Fibroblast of skin of right quadriceps (primary cell): ENCODE measurements at regions not wholly inside any gene's neighbourhood (a gene's known extent, or its start where the extent isn't known, plus 50 kb on each side); places are given as distances from the start of the nearest gene placed in this dataset.
"Not testable (repeated sequence)": the region's sequence is repeated elsewhere in the genome, so short reads cannot be mapped to it uniquely, and the experiment has no call there.

Experiments
- DNase-seq: peaks from one replicate; pipeline ENCODE4 v3.0.0-alpha.2; 2013

DNA sequence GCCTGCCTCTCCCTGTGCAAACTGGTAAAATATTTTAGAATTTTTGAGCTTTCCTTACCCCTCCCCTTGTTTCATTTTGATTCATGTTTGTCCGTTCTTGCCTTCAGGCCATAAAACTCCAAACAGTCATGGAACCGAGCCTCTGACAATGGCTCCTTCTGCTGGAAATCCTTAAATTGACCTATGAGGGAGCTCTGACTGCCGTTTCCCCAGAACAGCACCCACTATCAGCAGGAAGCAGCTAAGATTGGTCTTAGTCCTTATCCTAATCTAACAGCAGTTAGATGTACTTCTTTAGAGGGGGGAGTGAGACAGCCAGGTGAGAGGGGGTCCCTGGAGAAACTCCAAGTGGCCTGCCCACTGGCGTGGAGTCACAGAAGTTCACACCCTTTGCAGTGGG, 106.7 kb downstream of the FAM174A start:
- DNase-seq, result no peak

DNA sequence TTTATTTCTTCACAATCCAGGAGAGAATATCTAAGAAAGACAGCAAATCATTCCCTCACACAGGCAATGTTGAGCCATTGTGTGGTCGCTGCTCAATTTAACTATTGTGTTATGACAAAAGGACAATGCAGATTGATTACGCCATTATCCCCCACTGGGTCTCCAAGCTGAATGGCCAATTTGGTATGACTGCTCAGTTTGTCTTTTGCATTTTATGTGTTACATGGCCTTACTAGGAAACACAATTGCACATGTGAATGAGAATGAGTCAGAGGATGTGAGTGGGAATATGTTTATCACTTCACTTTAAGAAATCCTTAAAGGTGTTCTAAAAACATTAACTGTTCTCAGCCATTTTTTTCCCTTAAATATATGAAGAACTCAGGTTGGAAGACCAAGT, 108.3 kb downstream of the FAM174A start:
- DNase-seq, result no peak

DNA sequence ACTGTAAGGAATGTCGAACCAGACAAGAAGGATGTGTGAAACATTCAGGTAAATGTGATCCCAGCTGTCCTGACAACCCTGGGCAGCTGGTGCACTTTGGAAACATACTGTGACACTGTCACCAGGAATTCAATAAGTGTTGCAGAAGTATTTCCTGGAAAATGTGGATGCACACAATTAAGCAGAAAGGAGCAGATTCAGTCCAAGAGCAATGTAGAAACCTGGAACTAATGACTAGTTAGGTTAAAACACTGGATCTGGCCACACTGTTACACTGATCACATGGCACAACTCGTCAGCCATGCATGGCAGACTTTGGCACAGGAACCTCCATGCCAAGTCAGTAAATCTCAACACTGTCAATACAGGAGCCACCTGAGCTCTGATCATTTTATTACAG, 109.0 kb downstream of the FAM174A start:
- DNase-seq, result no peak

DNA sequence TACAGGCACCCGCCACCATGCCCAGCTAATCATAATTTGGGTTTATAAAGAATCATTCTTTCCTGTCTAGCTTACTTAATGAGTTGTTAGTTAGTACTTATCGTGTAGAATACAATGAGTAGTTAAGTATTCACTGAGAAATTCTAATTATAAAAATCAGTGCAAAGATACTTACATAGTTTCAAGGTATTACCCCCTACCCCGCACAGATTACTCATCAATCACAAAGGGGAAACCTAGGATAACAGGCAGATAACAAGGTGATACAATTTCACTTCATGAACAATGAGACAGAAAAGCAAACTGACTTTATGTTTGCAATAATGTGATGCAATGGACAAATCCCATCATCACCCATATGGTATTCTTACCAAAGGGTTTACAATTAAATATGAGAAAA, 109.6 kb downstream of the FAM174A start:
- DNase-seq, result no peak

DNA sequence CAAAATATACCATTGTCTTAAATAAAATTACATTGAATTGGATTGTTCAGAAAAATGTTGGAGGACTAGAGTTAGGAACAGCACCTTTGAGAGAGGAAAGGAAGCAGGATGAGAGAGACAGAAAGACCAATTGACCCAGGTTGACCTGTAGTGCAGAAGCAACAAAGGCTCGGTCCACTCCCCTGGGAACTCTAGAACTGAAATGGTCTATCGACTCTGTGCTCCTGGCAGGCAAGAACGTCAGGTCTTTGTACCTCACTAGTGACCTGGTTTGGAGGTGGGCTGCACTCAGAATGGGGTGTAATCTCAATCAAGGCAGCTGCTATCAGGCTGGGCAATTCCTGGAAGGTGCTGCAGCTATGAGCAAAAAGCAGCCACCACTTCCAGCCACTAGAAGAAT, 110.8 kb downstream of the FAM174A start:
- no peak for DNase-seq

DNA sequence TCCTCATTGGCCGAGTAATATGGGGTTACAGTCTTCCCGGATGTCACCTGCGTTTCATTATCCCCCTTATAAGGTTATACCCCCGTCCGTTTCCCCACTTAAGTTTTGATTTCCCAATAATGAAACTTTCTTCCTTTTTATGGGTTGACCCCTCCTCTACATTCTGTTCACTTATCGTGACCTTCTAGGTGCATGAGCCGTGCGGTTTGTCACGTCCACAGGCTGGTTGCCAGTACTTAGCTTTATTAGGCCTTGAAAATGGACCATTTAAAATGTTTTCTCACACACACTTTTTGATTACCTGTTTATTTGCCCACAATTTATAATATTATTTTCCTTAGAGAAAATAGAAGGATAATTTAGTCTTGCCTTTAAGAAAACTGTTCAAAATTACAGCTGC, 111.5 kb downstream of the FAM174A start:
- no peak for DNase-seq

DNA sequence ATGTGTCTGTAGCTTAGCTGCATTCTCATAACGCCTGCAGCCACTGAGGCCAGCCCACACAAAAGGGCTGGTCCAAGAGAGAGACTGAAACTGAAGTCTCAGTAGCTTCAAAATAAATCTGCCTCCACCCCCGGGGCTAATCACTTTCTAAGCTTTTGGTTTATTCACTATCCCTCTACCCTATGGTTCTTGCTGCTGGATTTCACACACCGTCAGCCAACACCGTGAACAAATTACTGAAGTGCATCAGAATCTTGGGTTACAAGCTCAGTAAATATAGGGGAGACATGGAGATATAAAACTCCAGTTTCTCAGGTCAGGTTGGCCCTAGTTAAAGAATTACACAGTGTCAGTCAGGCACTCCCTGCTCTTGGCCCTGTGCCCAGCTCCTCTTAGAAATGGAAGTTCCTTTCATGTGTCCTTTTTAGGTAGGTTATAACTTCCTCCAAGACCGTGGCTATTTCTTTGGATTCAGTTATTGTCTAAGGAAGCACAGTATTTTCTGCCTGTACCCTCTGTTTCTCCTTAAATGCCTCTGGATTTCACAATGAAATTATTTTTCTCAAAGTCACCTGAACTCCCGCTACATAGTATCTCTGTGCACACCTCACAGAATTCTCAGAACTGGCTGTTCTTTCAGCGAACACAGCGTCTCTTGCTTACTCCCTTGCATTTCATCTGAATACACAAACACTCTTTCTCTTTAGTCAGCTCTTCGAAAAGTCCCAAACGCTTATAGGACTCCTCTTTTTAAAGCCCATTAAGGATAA, 112.5 kb downstream of the FAM174A start:
- DNase-seq, result no peak

DNA sequence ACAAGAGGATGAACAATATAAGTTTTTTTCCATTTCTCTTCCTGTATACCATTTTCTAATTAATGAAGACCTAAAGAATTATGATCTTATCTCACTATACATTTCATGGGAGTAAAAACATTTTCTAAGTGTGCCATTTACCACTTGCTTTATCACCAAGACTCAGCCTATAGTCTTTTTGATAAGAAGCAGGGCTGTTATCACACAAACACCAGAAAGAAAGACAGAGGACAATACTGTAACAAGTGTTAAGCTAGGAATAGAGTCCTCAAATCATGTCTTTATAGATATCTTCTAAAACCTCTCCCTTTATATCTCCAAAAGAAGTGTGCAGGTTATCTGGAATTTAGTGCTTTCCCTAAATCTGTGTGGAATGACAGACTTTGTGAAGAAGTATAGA, 119.7 kb downstream of the FAM174A start:
- DNase-seq, result no peak

DNA sequence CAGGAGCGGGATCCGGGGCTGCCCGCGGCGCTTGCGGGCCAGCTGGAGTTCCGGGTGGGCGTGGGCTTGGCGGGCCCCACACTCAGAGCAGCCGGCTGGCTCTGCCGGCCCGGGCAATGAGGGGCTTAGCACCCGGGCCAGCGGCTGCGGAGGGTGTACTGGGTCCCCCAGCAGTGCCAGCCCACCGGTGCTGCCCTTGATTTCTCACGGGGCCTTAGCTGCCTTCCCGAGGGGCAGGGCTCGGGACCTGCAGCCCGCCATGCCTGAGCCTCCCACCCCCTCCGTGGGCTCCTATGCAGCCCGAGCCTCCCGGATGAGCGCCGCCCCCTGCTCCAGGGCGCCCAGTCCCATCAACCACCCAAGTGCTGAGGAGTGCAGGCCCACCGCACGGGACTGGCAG, 121.6 kb downstream of the FAM174A start:
- not testable (repeated sequence) for DNase-seq

DNA sequence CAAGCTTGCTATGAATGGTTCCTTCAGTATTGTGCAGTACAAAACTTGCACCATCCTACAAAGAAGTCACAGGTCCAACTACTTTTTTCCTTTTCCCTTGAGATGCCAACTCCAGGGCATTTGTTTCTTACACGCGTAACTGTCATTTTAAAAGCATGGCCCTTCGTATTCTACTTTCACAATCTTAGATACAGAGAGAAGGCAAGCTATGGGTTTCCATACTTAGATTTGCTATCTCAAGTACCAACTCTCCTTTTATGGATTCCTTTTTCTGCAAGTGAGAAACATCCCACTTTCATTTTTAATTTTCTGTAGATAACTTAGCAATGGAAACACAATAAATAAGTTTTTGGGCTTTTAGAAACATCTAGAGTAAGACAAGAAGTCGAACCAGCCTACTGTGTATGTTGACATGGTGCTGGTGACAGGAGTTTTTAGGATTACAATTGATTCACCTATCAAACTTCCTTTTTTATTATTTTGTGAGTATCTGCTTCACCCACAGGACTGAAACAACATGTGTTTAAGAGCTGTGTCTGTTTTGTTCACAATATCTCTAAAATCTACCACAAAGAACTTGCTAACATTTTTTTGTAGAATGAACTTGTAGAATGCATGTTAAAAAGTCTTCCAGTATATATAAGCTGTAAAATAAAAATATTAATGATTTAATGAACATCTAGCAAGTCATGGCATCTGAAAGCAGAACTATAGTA, 124.1 kb downstream of the FAM174A start:
- DNase-seq, result no peak

DNA sequence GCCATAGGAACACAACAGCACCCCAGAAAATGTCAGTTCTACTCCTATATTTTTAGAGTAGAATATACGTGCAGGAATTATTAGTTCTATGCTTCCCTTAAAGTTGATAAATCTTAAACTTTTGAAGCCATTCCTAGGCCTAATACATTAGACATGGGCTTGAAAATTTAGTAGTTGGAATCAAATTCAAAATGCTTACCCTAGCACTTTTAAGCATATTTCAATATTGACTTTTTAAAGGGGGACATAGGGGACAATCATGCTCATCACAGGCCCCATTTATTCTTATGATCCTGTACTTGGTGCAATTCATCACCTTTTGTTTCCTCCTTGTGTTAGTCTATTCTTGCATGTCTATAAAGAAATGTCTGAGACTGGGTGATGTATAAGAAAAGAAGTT, 129.0 kb downstream of the FAM174A start:
- no peak for DNase-seq

DNA sequence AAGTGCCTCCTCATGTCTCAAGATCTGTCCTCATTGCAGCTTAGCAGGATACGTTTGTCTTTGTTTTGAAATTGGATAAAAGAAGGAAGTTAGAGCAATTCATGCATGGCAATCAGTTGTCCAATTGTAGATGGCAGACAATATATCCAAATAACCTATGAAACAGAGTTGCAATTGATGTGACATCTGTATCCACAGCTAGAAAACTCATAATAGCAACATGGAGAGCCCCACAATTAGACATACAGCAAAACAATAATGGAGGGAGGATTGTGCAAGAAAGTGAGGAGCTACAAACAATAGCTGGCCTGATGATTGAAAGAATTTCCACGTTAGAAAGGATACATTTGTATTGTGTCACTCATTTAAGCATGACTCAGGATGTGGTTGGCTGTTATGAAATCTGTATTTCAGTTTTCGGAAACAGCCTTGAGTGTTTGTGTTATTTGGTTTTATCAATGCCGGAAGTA, 132.0 kb downstream of the FAM174A start:
- peak; percentile 47 for DNase-seq

DNA sequence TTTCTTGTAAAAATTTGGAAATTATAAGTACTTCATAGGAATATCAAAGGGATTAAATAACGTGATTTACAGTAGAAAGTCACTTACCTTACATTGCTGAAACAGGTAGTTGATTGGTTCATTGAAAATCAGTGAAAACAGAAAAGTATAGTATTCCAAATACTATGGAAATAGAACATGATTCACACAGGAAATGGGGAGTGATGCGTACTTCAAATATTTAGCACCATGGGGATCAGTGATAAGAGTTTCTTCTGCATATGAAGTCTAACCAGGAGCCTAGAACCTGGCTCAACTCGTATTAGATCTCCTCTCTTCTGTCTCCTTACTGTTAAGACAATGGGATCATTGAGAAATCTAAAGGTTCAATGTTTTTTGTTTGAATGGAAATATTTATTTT, 133.3 kb downstream of the FAM174A start:
- DNase-seq, result peak; percentile 43

DNA sequence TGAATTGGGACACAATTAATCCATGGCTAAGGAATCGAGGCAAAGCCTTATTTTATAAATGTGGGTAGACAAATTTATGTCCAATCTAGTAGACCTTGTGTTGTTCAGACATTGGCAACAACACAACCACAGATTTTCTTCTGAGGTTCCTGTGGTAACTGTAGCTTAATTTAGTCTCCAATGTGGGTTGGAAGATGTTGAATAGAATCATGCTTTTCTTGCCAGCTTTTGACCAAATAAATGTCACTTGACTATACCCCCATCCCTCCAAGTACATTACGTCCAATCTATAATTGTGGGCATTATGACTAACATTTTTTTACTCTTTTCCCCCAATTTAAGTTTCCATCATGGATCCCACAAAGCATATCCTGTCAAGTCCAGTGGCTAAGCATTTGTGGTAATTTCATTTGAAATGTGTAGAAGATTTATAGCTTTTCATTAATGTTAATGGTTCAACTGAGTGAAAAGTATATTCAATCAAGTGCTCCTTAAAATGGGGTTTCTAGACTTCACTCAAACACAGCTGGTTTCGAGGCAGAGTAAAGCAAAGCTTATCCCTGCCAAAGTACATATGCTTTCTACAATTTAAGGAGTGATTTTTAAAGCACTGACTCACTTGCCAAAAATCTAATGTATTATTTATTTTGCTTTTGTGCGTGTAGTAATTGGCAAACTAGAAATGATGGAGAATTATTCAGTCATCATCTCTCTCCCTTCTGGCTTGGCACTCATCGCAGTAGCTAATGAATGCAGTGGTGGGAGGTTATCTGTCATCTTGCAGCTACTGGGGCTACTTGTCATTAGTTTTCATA, 141.8 kb downstream of the FAM174A start:
- peak; percentile 67 for DNase-seq

DNA sequence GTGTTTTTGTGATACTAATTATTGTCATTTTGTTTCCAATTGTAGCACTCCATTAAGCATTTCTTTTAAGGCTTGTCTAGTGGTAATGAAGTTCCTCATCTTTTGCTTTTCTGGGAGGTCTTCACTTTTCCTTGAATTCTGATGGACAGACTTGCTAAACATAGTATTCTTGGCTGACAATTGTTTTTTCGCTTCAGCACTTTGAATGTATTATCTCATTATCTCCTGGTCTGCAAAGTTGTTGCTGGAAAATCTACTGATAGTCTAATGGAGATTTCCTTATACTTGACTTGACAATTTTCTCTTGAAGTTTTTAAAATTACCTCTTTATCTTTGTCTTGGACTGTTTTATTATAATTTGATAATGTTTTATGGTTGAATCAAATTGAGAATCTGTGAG, 147.5 kb downstream of the FAM174A start:
- no peak for DNase-seq

DNA sequence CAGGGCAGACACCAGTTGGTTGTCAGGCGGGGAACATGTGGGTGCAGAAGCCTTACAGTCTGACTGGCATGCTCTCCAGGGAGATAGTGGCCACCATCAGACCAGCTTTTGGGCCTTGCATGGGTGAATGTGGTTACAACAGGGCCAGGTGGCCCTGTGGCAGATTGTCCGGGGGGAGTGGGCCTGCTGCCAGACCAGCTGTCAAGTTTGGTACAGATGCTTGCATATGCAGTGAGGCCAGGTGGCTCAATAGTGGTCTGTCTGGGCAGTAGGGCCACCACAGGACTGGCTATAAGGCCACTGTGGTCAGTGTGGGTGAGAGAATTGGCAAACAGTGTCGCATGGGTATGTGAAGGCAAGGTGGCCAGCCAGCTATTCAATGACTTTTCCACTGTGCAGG, 148.7 kb downstream of the FAM174A start:
- DNase-seq, result no peak

DNA sequence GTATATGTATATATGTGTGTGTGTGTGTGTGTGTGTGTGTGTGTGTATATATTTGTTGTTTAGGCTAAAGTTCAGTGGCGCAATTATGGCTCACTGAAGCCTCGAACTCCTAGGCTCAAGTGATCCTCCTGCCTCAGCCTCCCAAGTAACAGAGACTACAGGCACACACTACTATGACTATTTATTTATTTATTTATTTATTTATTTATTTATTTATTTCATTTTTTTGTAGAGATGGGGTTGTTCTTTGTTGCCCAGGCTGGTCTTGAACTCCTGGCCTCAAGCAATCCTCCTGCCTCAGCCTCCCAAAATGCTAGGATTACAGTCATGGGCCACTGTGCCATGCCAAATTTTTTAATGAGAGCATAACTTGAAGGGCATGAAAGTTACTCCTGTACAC, 149.9 kb downstream of the FAM174A start:
- DNase-seq, result not testable (repeated sequence)

DNA sequence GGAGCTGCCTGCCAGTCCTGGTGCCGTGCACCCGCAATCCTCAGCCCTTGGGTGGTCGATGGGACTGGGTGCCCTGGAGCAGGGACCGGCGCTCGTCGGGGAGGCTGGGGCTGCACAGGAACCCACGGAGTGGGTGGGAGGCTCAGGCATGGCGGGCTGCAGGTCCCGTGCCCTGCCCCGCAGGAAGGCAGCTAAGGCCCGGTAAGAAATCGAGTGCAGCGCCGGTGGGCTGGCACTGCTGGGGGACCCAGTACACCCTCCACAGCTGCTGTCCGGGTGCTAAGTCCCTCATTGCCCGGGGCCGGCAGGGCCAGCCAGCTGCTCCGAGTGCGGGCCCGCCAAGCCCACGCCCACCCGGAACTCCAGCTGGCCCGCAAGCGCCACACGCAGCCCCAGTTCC, 153.7 kb downstream of the FAM174A start:
- not testable (repeated sequence) for DNase-seq

DNA sequence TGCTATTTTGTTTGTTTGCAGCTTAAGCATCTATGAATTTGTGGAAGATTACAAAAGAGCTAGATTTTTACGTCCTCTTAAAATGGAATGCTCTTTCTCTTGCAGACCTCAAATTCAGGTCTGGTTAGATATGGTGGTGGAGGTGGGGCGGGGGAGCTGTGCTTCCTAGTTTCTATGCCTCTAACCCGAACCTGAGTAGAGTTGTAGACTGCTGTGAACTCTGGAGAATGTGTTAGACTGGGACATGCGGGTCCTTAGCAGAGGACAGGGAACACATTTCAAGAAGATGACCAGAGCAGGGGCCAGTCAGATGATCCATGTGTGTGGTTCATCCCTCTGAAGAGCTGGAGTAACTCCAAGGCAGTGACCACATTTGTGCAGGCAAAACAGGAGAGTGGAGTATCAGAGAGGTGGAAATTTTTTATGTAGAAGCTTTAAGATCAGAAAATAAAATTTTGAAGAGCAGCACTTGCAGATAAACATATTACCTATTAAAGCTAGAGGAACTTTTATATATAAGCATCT, 154.9 kb downstream of the FAM174A start:
- peak; percentile 7 for DNase-seq

DNA sequence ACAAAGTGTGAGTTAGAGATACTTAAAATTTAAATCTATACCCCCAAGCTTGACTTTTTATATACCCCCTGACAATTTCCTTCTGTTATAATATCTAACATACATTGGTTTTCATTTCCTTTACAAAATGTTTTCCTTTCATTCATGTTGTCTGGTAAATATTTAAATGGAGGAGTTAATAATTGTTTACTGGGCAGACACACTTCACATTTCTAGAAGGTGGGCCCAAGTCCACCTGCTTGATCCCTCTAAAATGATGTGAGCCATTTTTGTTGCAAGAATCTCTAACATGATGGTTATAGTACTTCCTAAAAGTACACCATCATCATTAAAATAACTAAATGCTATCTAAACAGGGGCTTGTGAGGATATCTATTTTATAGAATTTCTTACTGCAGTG, 155.9 kb downstream of the FAM174A start:
- DNase-seq, result no peak

DNA sequence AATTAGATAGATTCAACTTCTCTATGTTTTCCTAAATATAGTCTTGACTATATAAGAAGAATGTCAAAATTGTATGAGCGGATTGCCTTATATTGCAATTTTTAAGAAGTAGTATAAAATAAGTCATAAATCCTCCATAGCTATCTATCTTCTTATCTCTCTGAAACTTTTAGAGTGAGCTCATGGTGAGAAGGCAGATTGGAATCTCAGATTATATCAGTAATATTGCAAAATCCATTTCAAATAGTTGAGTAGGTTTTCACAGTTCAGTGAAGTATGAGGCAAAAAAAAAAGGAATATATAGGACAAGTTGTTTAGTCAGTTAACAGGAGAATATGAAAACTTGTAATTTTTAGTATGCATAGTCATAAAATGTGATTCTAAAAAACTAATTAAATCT, 156.4 kb downstream of the FAM174A start:
- peak; percentile 70 for DNase-seq

DNA sequence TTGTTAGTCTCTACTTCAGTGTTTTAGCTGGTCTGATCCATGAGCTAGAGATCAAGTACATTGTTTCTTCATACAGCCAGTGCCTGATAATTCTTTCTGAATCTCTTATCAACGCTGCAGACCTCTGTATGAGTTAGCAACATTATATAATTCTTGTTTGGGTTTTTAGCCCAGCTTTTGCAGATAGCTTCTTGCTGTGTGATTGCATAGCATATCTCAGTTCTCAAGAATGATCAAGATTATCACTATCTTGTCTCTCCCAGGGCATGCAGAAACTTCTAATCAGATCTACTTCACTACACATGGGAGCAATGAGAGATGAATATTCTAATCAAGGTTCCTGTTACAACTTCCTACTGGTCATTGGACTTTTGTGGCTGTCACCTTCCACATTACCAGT, 158.3 kb downstream of the FAM174A start:
- no peak for DNase-seq

DNA sequence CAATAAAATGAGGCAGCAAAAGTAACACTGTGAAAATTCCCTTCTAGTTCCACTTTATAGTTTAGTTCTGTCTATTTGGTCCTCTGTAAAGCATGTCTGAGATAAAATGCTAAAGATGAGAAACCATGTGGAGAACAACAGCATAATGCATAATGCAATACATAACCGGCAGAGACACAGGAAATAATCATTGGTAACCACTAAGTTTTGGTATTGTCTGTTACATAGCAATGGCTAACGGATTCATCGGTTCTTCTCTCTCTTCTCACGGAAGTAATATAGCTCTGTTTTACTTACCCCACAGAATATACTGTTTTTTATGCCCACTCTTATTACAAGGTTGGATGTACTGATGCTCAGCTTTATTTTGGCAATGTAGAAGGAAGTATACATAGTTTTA, 158.9 kb downstream of the FAM174A start:
- no peak for DNase-seq
